Sciatic nerve (tissue), 2 donors: ENCODE measurements at regions not wholly inside any gene's neighbourhood (a gene's known extent, or its start where the extent isn't known, plus 50 kb on each side); places are given as distances from the start of the nearest gene placed in this dataset.

Experiments
- ATAC-seq: fragments of 200-7000 bp; cut with Tn5 transposase; one replicate; pipeline ENCODE4 v1.9.1; 2020; ENCODE audit warnings: mild to moderate bottlenecking, moderate library complexity
- DNase-seq: peaks from one replicate; pipeline ENCODE4 v3.0.0-alpha.2; 2020; ENCODE audit warnings: low spot score
- intact Hi-C: fragments of 100-400 bp; cut with DNase I; formaldehyde crosslinking; loops from one replicate; pipeline ENCODE4 v1.14.2; 2022
- donor health status: DM: no; HTN: no; CAD: no.
- donor health status: DM: no; HTN: no; CAD: no.

DNA sequence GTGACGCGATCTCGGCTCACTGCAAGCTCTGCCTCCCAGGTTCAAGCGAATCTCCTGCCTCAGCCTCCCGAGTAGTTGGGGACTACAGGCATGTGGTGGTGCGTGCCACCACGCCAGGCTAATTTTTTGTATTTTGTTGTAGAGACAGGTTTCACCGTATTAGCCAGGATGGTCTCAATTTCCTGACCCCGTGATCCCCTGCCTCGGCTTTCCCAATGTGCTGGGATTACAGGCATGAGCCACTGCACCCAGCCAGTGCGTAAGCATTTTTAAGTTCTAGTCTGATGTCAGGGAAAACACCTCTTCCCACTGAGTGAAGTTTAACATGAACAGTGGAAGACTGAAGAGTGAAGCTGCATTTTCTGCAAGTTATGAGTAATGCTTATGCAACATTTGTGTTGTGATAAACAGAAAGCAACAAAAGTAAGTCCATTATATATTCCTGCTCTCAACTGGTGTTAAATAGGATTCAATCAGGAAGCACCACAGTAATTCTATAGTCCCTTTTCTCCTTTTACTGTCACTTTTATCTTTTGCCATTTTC is 1219.8 kb upstream of the RAG2 start:
- intact Hi-C loops, result no loop called here
- ATAC-seq, result no peak
- DNase-seq, result no peak

GRCh38 chr11:37812281-37812880 is 1214.3 kb upstream of the RAG2 start:
- peak; percentile 37 for DNase-seq
- intact Hi-C loops, result no loop called here
- ATAC-seq, result peak; percentile 15

GRCh38 chr11:37811349-37811748 is 1213.3 kb upstream of the RAG2 start:
- intact Hi-C loops, result no loop called here
- ATAC-seq (no peak), DNase-seq (no peak)

- ATAC-seq, result no peak
- intact Hi-C loops, result no loop called here
- no peak for DNase-seq
Measured at GRCh38 chr11:37804666-37805065, 1206.6 kb upstream of the RAG2 start.

GRCh38 chr11:37788141-37788877 is 1190.3 kb upstream of the RAG2 start:
- ATAC-seq (no peak), DNase-seq (no peak)

GRCh38 chr11:37786214-37786755 is 1188.2 kb upstream of the RAG2 start:
- intact Hi-C loops, result no loop called here
- ATAC-seq (no peak), DNase-seq (no peak)

More at GRCh38 chr11:37788141-37788877, 1190.3 kb upstream of the RAG2 start:
- intact Hi-C loops, result no loop called here

DNA sequence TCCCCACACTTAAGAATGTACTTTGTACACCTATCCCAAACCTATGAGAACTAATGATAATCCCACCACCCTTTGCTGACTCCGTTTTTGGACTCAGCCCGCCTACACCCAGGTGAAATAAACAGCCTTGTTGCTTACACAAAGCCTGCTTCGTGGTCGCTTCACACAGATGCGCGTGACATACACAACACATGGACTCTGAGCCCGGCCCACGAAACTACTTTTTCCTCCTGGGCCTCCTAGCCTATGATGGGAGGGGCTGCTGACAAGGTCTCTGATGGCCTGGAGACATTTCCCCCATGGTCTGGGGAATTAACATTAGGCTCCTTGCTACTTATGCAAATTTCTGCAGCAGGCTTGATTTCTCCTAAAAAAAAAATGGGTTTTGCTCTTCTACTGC is 1176.4 kb upstream of the RAG2 start:
- DNase-seq, result no peak
- intact Hi-C loops, result no loop called here
- no peak for ATAC-seq

DNA sequence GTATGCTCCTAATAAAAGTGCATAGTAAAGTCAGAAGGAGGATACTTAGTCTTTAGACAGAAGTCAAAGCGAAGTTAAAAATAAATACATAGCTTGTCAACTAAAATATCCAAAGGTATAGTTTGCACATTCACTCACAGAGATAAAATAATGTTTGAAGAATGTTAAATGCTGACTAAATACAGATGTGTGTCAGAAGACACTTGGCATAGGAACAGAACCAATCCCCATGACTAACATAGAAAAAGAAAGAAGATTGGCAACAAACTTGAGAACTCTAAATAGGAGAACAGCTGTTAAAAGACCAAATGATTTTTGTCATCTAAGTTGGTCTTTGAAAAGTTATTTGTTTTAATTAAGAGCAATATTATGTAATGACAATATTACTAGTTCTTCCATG is 1172.1 kb upstream of the RAG2 start:
- ATAC-seq (no peak), DNase-seq (no peak)
- intact Hi-C loops, result no loop called here

- no peak for DNase-seq
- ATAC-seq, result no peak
- intact Hi-C loops, result no loop called here
Measured at GRCh38 chr11:37762079-37762478, 1164.0 kb upstream of the RAG2 start.

DNA sequence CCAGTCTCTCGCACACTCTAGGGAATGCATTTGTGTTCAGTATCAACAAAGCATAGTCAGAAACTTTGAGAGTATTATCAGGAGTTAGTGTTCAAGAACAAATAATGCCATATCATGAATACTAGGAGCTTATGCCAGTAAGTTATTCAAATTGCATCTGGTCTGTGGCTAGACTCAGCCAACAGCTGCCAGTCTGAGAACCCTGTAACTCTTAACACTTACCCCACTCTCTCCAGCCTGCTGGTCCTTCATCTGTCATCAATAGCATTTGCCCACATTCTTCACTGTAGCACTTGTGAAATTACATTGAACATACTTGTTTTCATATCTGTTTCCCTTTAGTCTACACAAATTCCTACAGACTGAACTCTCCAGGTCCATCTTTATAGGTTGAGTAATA is 1157.5 kb upstream of the RAG2 start:
- intact Hi-C loops, result no loop called here
- no peak for DNase-seq
- no peak for ATAC-seq

DNA sequence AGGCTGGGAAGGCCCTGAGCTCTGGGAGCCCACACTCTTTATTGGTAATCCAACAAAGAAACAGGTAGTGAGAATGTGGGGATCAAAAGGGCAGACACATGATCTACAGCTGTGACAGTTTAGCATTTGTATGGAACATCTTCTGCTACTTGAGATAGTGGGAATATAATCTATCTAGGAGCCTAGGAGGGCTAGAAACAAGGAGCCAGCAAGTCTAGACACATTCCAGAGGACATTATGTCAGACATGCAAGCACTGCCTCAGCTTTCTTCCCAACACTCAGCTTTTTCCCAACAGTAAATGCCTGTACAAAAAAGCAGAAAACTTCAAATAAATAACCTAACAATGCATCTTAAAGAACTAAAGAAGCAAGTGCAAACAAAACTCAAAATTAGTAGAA is 1150.6 kb upstream of the RAG2 start:
- ATAC-seq (no peak), DNase-seq (no peak)
- intact Hi-C loops, result no loop called here

DNA sequence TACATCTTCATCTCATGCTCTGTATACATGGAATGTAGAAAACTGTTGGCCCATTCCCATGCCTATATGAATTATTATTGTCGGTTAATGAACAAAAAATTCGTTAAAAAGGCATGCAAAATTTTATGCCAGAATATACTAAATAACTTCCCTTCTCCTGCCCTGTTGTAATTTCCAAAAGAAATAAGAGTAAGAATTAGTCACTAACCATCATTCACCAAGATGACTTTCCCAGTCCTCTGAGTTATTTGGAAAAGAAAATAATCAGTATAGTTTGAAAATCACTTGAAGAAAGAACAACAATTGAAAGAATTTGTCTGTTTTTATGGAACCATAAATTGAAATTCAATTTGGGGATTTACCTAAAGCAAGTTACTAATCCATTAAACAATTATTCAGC is 1149.1 kb upstream of the RAG2 start:
- intact Hi-C loops, result no loop called here
- no peak for DNase-seq
- ATAC-seq, result no peak

- ATAC-seq, result no peak
- intact Hi-C loops, result no loop called here
Measured at GRCh38 chr11:37727371-37727770, 1129.3 kb upstream of the RAG2 start.

GRCh38 chr11:37724315-37724714 is 1126.3 kb upstream of the RAG2 start:
- ATAC-seq (no peak), DNase-seq (no peak)
- intact Hi-C loops, result no loop called here

More at GRCh38 chr11:37727371-37727770, 1129.3 kb upstream of the RAG2 start:
- DNase-seq, result no peak

DNA sequence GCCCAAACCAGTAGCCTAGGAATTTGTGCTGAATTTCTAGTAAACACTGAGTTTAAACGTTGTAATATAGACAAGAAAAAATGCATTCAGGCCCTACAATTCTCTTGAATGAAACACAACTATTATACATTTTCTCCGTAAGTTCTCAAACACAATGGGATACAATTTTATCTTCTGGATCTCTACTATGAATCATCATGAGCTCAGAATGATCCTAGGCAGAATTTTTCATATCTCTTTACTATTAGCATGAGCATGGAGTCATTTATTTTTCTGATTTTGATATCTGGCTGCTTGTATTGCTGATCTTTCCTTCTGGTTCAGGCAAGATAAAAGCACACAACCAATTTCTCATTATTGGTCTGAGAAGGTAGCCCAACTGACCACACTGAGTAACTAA is 1123.4 kb upstream of the RAG2 start:
- DNase-seq, result no peak
- no peak for ATAC-seq
- intact Hi-C loops, result no loop called here

DNA sequence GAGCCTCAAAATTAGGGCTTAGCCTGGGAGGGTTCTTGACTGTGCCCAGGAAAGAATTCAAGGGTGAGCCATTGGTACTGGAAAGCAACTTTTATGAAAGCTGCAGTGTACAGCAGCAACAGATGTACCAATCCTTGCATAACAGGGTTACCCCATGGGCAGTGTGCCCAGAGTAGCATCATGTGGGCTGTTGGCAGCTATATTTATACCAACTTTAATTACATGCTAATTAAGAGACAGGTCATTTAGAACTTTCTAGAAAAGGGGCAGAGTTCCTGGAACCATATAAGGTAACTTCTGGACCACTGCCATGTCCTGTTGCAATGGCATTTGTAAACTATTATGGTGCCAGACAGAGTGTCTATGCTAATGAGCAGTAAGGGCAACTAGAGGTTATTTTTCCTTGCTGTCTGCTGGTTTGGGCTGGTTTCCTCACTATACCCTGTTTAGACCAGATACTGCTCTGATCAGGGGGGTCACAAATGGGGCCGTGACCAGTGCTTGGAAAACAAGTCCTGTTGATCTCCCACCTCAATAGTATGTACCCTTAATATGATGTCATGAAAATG is 1120.5 kb upstream of the RAG2 start:
- no peak for ATAC-seq
- intact Hi-C loops, result no loop called here
- no peak for DNase-seq

DNA sequence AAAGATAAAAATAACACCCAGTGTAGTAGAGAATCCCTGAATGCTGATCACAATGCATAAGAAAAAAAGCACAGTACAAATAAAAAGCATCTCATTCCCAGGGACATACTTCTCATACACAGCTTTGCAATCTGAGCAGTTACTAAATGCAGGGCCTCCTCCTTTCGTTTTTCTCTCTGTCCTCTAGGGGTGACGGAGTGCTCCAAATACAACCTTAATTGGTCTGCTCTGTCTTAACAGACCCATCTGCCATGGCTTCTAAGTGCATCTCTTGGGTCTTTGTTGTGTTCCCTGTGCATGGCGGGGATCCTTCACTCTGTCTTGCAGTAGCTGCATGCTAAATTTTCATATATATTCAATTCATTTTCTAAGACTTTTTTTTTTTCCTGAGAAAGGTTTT is 1114.2 kb upstream of the RAG2 start:
- ATAC-seq, result no peak
- no peak for DNase-seq
- intact Hi-C loops, result no loop called here

DNA sequence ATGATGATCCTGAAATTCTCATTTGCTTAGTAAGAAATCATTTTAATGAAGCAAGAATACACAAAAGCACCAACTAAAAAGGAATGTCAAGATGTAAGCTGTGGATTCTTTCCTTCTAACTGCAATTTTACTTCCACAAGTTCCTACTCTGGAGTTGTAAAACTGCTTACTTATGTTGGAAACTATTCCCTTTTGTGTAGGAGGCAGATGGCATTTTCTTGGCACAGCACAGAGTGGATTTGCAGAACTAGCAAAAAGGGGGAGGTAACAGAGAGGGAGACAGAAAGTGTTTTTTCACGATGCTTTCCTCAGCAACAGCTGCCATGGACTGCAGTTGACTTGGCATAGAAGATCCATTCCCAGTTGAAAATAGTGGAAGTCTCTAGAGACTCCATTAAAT is 1112.0 kb upstream of the RAG2 start:
- no peak for ATAC-seq
- no peak for DNase-seq
- intact Hi-C loops, result no loop called here

DNA sequence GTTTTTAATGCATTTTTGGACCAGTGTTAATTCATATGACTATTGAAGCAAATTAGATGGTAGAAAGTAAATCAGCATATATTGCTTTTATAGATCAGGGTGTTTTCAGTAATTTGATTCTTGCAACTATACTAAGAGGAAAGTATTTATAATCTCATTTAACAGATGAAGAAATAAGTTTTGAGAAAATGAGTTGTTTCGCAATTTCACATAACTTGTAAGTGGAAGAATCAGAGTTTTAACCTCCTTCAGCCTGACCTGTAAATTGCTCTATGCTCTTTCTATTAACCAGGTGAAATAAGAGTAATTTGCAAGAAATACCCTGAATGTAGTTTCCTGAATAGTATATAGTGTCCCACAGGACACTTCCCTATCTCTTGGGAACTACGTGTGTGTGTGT is 1106.8 kb upstream of the RAG2 start:
- intact Hi-C loops, result no loop called here
- DNase-seq (no peak), ATAC-seq (no peak)

DNA sequence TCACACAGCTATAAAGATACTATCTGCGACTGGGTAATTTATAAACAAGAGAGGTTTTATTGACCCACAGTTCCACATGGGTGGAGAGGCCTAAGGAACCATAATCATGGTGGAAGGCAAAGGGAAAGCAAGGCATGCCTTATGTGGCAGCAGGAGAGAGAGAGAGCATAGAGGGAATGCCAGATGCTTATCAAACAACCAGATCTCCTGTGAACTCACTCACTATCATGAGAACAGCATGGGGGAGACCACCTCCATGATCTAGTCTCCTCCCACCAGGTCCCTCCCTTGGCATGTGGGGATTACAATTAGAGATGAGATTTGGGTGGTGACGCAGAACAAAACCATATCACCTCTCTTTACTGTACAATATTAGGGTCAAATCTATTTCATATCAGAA is 1101.6 kb upstream of the RAG2 start:
- no peak for ATAC-seq
- no peak for DNase-seq
- intact Hi-C loops, result no loop called here
